Middle frontal gyrus (tissue), 1 donor: ENCODE measurements at regions not wholly inside any gene's neighbourhood (a gene's known extent, or its start where the extent isn't known, plus 50 kb on each side); places are given as distances from the start of the nearest gene placed in this dataset.

Experiments used
- DNase-seq: peaks from one replicate; pipeline ENCODE4 v3.0.0-alpha.2; 2015; ENCODE audit warnings: low spot score; ENCODE audit errors: extremely low spot score

DNA sequence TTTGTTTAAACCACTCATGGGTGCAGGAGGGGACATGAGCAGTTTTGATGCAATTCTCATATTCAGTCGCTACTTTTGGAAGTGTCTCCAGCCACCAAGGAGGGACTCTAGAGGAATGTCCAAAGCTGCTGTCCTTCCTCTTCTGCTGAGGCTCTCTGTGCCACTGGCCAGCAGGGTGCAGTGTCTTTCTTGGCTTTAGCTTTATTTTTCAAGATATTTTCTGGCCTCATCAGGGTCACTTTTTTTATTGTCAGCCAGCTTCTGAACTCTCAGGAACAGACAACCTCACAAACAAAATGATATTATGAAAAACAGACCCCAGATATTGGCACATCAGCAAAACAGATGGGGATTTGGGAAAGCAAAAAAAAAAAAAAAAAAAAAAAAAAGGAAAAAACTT, 289.3 kb upstream of the ZSWIM2 start:
- DNase-seq = no peak

DNA sequence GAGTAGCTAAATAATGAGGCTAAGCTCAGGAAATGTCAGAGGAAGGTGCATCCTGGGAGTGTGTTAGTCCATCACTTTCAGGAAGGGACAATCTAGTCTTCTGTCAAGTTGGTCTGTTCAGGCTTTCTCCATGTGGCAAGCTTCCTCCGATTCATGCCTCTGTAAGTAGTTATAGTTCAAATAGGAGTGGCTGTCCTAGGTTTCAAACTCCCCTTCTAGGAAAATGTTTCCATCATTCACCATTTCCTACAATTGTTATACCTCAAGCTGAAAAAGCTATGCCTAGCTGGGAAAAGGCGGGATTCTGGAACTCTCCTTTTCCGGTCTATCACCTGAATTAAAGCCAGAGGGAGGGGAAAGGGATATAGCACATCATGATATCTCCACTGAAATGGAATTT, 287.7 kb upstream of the ZSWIM2 start:
- no peak for DNase-seq

DNA sequence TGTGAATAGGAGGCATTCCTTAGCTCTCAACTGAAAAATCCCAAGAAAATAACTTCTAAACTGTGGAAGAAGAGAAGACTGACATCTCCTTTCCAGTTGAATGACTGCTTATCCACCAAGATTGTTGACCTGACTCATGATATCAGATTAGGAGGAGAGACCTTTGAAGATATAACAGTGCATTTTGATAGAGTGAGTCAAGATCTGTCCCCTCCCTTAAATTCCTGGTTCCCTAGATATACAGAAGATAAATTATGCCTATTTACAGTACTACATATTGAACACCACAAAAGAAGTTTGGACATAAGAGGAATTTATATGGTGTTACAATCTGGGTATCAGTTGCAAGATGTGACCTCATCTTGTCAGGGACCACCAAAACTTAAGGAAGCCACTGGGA, 285.3 kb upstream of the ZSWIM2 start:
- DNase-seq = no peak

- no peak for DNase-seq
These were observed 280.9 kb upstream of the ZSWIM2 start for GRCh38 chr2:187129868-187130267.

DNA sequence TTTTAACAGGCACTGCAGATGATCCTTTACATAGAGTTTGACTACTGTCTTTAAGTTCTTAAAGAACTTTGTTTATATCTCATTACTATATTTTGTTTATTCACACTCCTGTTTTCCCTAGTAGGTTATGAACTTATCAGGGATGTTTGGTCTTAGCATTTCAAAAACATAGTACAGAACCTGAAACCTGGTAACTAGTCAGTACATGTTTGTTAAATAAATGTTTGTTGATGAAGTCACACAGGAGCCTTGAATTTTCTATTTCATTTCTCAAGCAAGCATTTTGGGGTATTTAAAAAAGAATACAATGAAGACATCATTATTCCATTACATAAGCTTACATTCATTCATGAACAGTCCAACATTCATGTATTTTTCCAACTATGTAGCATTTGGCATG, 280.3 kb upstream of the ZSWIM2 start:
- DNase-seq = no peak

GRCh38 chr2:187126247-187127005, 277.5 kb upstream of the ZSWIM2 start:
- no peak for DNase-seq

GRCh38 chr2:187125318-187125717, 276.3 kb upstream of the ZSWIM2 start:
- no peak for DNase-seq

DNA sequence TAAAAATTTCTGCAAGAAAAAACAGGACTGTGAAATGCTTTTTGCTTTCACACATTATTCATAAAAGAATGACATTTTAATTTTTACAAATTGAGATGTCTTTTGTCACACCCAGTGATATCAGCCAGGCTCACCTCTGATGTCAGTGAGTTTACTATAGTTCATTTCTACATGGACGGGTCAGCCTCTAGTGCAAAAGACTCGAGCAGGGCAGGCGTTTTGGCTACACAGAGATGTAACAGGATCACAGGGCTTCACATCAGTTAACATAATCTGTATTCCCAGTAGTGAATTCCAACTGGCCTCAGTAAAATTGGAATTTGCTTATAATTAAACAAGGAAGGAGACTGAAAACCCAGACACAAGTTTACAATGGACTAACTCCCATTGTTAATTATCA, 275.6 kb upstream of the ZSWIM2 start:
- DNase-seq = no peak

GRCh38 chr2:187118331-187119099, 269.5 kb upstream of the ZSWIM2 start:
- no peak for DNase-seq

DNA sequence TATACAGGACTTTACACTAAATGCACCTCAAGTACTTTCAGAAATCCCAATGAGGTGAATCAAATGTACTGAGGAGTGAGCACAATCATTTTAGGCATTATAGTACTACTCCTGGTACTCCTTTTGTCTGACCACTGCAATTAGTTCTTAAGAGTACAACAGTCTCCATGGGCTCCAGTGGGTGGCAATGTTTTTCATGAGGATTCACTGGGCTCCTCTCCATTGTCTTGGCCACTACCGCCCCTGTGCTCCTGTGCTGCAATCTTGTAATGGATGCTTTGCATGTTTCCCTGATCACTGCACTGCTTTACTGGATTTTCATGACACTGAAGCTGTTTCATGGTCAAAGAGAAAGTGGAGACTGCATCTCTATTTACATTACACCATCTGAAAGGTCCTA, 268.5 kb upstream of the ZSWIM2 start:
- no peak for DNase-seq

DNA sequence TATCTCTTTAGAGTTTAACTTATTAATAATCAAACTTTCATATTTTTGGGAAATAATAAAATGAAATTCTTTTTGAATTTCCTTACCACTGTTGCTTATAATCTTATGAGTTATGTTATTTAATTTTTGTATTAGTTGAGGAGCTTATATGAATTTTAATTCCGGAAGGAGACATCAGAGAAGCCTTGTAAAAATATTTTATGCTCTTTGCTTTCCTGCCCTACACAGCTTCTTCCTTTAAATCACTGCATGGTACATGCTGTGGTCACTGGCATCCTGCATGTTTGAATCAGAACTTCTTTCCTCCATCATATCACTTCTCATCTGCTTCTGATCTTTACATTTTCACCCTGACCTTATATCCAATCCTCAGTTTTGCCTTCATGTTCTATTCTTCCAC, 266.7 kb upstream of the ZSWIM2 start:
- no peak for DNase-seq

DNA sequence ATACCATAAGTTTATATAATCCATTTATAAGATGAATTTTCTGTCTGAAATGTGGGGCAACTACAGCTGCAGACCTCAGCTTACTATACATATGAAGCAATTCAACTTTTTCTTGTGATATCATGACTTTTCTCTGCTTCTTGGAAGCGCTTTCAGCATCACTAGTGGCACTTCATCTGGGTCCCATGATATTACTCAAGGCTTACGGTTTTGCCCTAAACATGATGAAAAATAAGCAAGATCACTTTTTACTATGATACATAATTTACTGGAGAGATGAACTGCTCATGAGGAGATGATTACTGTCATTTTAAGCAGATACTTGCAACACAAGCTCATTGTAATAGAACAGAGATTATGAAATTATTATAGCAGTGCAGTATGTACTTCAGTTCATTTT, 258.0 kb upstream of the ZSWIM2 start:
- DNase-seq = no peak

GRCh38 chr2:187105218-187105617, 256.2 kb upstream of the ZSWIM2 start:
- DNase-seq = no peak

- DNase-seq = no peak
These were observed 253.4 kb upstream of the ZSWIM2 start for GRCh38 chr2:187102381-187102780.

DNA sequence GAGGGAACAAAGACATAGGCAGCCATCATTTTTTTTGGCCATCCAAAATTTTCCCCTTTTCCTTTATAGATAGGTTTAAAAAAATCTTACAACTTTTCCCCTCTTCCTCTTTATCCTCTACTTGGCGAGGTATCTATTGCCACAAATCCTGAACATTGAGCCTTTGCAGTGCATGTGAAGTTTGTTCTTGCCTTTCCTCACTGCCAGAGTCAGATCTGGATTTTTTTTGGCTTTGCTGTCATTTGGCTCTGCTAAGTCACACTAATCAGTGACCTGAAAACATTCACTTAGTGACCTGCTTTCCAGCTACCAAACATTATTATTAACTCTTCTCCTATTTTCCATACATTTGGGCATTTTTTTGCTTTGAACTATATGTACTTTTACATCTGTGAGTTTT, 249.2 kb upstream of the ZSWIM2 start:
- no peak for DNase-seq

DNA sequence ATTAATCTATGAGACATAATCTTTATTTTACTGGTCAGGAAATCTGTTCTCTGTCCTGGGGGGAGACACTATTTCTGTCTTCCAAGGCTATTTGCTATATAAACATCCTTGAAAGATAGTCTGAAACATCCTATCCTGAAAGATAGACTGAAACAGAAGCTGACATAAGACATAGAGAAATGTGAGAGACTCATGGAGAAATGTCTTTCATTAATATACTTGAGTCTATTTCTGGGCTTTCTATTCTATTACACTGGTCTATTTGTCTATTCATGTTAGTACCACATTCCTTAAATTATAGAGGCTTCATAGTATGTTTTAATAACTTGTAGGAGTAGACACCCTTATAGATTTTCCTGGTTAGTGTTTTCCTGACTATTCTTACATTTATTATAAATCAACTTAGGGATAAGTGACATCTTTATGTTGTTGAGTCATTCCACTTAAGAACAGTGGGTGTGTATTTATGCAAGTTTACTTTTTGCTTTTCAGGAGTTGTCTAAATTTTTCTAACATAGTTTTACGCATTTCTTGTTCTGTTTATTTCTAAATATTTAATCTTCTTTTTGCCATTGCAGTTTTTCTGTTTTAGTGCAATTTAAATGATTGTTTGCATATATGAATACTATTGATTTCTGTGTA, 244.9 kb upstream of the ZSWIM2 start:
- DNase-seq = no peak

DNA sequence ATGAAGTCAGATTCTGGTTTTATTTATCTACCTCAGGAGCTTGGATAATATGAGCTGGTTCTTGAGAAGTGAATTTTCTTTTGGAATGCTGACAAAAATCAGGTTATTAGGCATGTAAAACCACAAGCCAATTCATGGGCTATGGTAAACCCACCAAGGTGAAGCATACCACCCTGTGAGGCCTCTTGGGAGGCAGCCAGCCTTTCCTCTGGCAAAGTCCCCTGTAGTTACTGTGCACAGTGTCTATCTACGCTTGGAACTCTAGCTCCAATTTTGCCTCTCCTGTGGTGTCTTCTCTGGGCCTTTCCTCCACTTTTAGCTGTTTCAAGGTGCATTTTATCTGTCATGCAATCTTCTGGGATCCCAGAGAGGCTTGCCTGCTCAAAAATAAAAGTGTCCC, 242.7 kb upstream of the ZSWIM2 start:
- no peak for DNase-seq

- no peak for DNase-seq
These were observed 235.6 kb upstream of the ZSWIM2 start for GRCh38 chr2:187084524-187084923.

DNA sequence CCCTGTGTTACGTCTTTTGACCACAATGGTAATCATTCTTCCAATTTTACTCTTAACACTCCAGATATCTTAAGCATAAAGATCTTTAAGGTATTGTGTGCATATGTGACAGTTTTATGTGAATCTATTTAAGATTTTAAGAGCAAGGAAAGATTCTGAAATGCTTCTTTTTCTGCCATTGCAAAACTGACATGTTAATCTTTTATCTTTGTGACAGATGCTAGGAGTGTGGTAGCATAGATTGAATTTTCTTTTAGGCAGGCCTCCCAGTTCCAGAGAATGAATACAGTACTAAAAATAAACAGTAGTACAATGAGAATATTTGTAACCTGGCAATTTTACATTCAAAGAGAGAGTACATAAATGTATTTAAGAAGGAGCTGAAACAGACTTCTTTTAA, 232.5 kb upstream of the ZSWIM2 start:
- DNase-seq = peak; percentile 6

DNA sequence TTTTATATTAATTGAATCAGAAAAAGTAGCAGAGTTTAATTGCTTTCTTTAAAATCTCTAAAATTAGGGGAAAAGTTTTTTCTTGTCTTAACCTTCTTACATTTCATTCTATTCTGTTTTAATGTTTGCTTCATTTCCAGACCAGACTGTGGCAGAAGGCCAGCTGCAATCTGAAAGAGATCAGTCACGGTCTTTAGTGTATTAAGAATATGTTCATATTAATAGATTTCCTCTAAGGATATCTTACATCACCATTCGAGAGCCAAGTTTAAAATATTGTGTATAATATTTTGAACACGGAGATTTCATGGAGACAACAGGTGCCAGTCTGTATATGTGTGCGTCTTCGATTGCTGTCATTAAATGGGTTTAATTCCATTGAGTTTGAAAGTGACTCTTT, 230.9 kb upstream of the ZSWIM2 start:
- DNase-seq = no peak

- DNase-seq = no peak
These were observed 229.3 kb upstream of the ZSWIM2 start for GRCh38 chr2:187078297-187078696.

DNA sequence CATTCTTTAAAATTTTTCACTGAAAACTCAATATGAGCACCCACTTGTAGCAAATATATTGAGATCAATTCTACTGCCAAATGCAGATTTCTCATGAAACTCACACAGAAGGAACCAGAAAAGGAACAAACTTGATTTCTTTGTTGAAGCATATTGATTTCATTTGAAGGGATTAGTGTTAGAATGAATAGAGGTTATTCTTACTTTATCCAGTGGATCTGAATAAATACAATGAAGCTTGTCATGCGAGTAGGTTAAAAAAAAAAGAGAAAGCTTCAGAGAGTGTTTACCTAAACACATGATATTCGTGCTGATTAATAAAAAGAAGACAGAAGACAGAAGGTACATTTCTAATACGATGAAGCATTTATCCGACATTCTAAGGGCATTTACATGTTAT, 226.7 kb upstream of the ZSWIM2 start:
- DNase-seq = no peak
